Tibial nerve (tissue), 4 donors: ENCODE measurements at regions not wholly inside any gene's neighbourhood (a gene's known extent, or its start where the extent isn't known, plus 50 kb on each side); places are given as distances from the start of the nearest gene placed in this dataset.

ENCODE experiments used
- DNase-seq, 2 donors: peaks; one replicate each; pipeline ENCODE4 v3.0.0-alpha.2; 2019; ENCODE audit warnings: low spot score in 2 of 2
- H3K27ac ChIP-seq, 4 donors: fragments of 200-600 bp; sonication (generic) in 3 of 4; one replicate each; pipeline ENCODE4 v1.5.1; 2017 to 2019; ENCODE audit warnings: mild to moderate bottlenecking in 1 of 4
- H3K27me3 ChIP-seq, 2 donors: fragments of 200-600 bp; sonication (generic) in 1 of 2; one replicate each; pipeline versions ENCODE4 v1.5.1 to v1.6.0; 2017 to 2019
- H3K36me3 ChIP-seq, 3 donors: fragments of 200-600 bp; sonication (generic); one replicate each; pipeline ENCODE4 v1.5.1; 2018 to 2019
- H3K4me1 ChIP-seq, 4 donors: fragments of 200-600 bp; sonication (generic) in 3 of 4; one replicate each; pipeline ENCODE4 v1.5.1; 2017 to 2019
- H3K4me3 ChIP-seq, 4 donors: fragments of 200-600 bp; sonication (generic) in 3 of 4; one replicate each; pipeline ENCODE4 v1.5.1; 2017 to 2019; ENCODE audit warnings: mild to moderate bottlenecking in 1 of 4, moderate library complexity in 1 of 4
- H3K9me3 ChIP-seq, 4 donors: fragments of 200-600 bp; sonication (generic) in 3 of 4; one replicate each; pipeline ENCODE4 v1.5.1; 2017 to 2019
- EP300 ChIP-seq, 2 donors: sonication (generic); formaldehyde crosslinking; IDR thresholded peaks; one replicate each; pipeline ENCODE4 v1.6.1; 2017; ENCODE audit warnings: antibody characterized with exemption in 2 of 2, mild to moderate bottlenecking in 1 of 2
- POLR2A ChIP-seq, 2 donors: fragments of 450-650 bp; IDR thresholded peaks; one replicate each; pipeline ENCODE4 v1.6.1; 2017; ENCODE audit warnings: antibody characterized with exemption in 2 of 2, mild to moderate bottlenecking in 2 of 2, moderate library complexity in 2 of 2
- WGBS, 2 donors: methylation state at CpG; one replicate each; pipeline ENCODE4 v1.1.5; 2018; 5-methylcytosine and 5-hydroxymethylcytosine counted together
- TF ChIP-seq, protein P1 (sequence below), 5 experiments: fragments of 200-600 bp in 3 of 5; fragments of 450-650 bp in 2 of 5; sonication (generic) in 3 of 5; IDR thresholded peaks; one replicate each; pipeline ENCODE4 v1.5.1; 2016 to 2019; ENCODE audit warnings: antibody characterized with exemption in 5 of 5, mild to moderate bottlenecking in 3 of 5, moderate library complexity in 2 of 5

DNA sequence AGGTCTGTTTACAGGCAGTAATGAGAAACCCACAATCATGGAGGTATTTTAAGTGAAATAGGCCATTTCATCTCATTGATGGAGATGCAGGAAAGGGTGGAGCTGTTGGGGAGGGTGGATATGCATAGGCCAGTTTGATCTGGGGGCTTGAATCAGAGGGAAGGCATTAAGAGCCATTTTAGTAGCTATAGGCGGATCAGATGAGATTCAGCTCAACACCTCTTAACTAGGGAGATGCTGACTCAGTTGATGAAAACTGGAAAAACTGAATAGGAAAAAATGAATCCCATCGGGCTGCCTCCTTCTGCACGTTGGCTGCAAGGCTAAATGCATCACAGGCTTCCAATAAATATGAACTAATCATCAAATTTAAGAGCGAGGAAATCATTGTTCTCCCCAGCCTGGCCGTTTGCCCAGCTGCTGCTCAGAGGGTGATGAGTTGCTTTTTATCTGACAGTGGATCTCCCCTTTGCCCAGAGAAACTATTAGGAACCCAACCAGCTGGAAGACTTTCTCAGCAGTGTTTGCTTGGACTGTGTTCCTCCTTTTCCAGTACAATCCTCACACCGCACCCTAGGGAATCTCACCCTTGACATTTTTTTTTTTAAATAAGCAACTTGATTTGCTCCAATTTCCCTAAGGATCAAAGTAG, 149.6 kb downstream of the SOX9 start:
- H3K4me1 ChIP-seq: peaks cover 0 to 13% (median 0%) of the 10 kb centered on the region in 4 donors
- H3K9me3 ChIP-seq: no peaks in the 10 kb centered on the region
- H3K27me3 ChIP-seq: no peaks in the 10 kb centered on the region
- peak; percentile 52 to 59 for DNase-seq
- peak overlapping the region in 1 of 4 donors; percentile 44 for H3K27ac ChIP-seq
- H3K4me3 ChIP-seq: no peak overlapping the region
- WGBS, 2 donors: 32 to 38% methylated on average over 6 of the region's 6 CpGs
- TF ChIP-seq, protein P1, sequence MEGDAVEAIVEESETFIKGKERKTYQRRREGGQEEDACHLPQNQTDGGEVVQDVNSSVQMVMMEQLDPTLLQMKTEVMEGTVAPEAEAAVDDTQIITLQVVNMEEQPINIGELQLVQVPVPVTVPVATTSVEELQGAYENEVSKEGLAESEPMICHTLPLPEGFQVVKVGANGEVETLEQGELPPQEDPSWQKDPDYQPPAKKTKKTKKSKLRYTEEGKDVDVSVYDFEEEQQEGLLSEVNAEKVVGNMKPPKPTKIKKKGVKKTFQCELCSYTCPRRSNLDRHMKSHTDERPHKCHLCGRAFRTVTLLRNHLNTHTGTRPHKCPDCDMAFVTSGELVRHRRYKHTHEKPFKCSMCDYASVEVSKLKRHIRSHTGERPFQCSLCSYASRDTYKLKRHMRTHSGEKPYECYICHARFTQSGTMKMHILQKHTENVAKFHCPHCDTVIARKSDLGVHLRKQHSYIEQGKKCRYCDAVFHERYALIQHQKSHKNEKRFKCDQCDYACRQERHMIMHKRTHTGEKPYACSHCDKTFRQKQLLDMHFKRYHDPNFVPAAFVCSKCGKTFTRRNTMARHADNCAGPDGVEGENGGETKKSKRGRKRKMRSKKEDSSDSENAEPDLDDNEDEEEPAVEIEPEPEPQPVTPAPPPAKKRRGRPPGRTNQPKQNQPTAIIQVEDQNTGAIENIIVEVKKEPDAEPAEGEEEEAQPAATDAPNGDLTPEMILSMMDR (IDR thresholded peaks at IDR 0.05): no peak
- TF ChIP-seq POLR2A (IDR thresholded peaks at IDR 0.05) (no peak), EP300 (IDR thresholded peaks at IDR 0.05) (no peak)
- no peaks in the 10 kb centered on the region for H3K36me3 ChIP-seq

DNA sequence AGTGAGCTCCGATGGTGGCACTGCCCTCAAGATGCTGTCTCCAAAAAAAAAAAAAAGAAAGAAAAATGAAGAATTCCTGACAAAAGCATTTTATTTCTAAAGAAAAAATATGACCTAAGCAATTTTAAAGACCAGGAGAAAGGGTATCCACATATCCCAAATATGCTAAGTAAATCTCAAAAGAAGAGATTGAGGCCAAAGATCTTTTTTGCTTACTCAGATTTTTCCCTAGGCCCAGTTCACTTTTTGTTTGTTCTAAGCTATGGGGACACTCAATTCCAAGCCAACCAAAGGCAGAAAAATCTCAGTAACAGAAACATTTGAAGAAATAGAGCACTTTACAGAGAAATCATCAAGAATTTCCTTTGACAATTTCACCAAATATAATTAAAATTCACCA, 150.8 kb downstream of the SOX9 start:
- 89 to 95% methylated on average over 1 of the region's 1 CpG for WGBS, 2 donors
- no peaks in the 10 kb centered on the region for H3K36me3 ChIP-seq
- H3K4me3 ChIP-seq: no peak overlapping the region
- no peak for DNase-seq
- peaks cover 0 to 13% (median 0%) of the 10 kb centered on the region in 4 donors for H3K4me1 ChIP-seq
- TF ChIP-seq, protein P1 (IDR thresholded peaks at IDR 0.05): no peak
- TF ChIP-seq EP300 (IDR thresholded peaks at IDR 0.05): no peak
- no peak for TF ChIP-seq POLR2A (IDR thresholded peaks at IDR 0.05)
- H3K9me3 ChIP-seq: no peaks in the 10 kb centered on the region
- no peaks in the 10 kb centered on the region for H3K27me3 ChIP-seq
- H3K27ac ChIP-seq: no peak overlapping the region

DNA sequence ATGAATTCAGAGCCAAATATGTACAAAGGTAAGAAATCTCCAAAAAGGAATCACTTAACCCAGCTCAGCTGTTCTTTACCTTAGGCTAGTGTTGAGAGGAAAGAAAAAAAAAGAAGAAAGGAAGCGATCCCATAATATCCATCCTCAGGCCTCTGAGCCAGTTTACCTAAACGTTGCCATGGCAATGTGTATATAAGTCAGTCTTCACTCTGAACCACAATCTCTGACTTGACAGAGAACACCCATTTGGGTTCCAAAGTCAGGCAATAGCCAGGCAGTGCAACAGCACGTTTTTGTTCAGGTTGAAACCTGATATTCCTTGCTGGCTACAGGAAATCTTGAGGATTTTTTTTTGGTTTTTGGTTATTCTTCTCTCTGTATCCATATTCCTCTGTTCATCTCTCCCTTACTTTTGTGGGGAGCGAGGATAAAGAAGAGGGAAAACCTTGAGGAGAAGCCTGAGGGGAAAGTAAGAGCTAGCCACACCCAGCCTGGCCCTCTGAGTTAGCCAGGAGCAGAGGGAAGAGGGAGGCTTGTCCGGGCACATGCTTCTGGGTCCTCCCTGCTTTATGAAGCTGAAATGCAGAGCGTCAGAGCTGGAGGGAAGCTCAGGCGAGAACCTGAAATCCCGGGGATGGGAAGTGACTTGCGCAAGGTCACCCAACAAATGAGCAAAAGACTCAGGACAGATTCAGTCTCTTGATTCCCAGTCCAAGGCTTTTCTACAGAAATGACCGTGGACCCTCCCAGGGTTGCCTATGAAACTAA, 152.7 kb downstream of the SOX9 start:
- Histone ChIP-seq H3K4me1 (peaks cover 0 to 13% (median 0%) of the 10 kb centered on the region in 4 donors), H3K27me3 (no peaks in the 10 kb centered on the region), H3K27ac (no peak overlapping the region), H3K9me3 (no peaks in the 10 kb centered on the region), H3K4me3 (no peak overlapping the region), H3K36me3 (no peaks in the 10 kb centered on the region)
- TF ChIP-seq, protein P1 (IDR thresholded peaks at IDR 0.05): no peak
- TF ChIP-seq POLR2A (IDR thresholded peaks at IDR 0.05) (no peak), EP300 (IDR thresholded peaks at IDR 0.05) (no peak)
- WGBS, 2 donors: 71 to 74% methylated on average over 10 of the region's 10 CpGs
- no peak for DNase-seq

GRCh38 chr17:72274614-72275013, 153.8 kb downstream of the SOX9 start:
- 84 to 90% methylated on average over 2 of the region's 2 CpGs for WGBS, 2 donors
- Histone ChIP-seq H3K4me3 (no peak overlapping the region), H3K27me3 (no peaks in the 10 kb centered on the region), H3K27ac (no peak overlapping the region), H3K36me3 (no peaks in the 10 kb centered on the region), H3K4me1 (peaks cover 0 to 13% (median 0%) of the 10 kb centered on the region in 4 donors), H3K9me3 (no peaks in the 10 kb centered on the region)
- DNase-seq: no peak
- TF ChIP-seq, protein P1 (IDR thresholded peaks at IDR 0.05): no peak
- TF ChIP-seq EP300 (IDR thresholded peaks at IDR 0.05): no peak
- no peak for TF ChIP-seq POLR2A (IDR thresholded peaks at IDR 0.05)

GRCh38 chr17:72280881-72281280, 160.1 kb downstream of the SOX9 start:
- Histone ChIP-seq H3K4me3 (no peak overlapping the region), H3K27ac (no peak overlapping the region), H3K4me1 (no peaks in the 10 kb centered on the region), H3K36me3 (no peaks in the 10 kb centered on the region), H3K27me3 (no peaks in the 10 kb centered on the region), H3K9me3 (no peaks in the 10 kb centered on the region)
- 90 to 94% methylated on average over 3 of the region's 3 CpGs for WGBS, 2 donors
- no peak for DNase-seq
- TF ChIP-seq POLR2A (IDR thresholded peaks at IDR 0.05): no peak
- TF ChIP-seq, protein P1 (IDR thresholded peaks at IDR 0.05): no peak
- no peak for TF ChIP-seq EP300 (IDR thresholded peaks at IDR 0.05)
